Loucy (cell line): ENCODE measurements at regions not wholly inside any gene's neighbourhood (a gene's known extent, or its start where the extent isn't known, plus 50 kb on each side); places are given as distances from the start of the nearest gene placed in this dataset.

ENCODE experiments used
- H2AFZ ChIP-seq: fragments of 200-600 bp; sonication (generic); 2 replicates; pipeline ENCODE4 v1.6.0; 2016; ENCODE audit warnings: antibody characterized with exemption, mild to moderate bottlenecking, low read length, moderate library complexity
- H3F3A ChIP-seq: fragments of 200-600 bp; 2 replicates; pipeline ENCODE4 v1.6.0; 2016; ENCODE audit warnings: antibody characterized with exemption, low read depth, mild to moderate bottlenecking
- H3K27me3 ChIP-seq: fragments of 200-600 bp; sonication (generic); 2 replicates; pipeline ENCODE4 v1.6.1; 2014; ENCODE audit warnings: low read length, mild to moderate bottlenecking; ENCODE audit not compliant: insufficient read depth, poor library complexity, severe bottlenecking
- H3K36me3 ChIP-seq: fragments of 200-600 bp; sonication (generic); 2 replicates; pipeline ENCODE4 v1.6.1; 2016; ENCODE audit warnings: low read length; ENCODE audit not compliant: insufficient read depth
- H3K4me1 ChIP-seq: fragments of 200-600 bp; sonication (generic); 2 replicates; pipeline ENCODE4 v1.5.1; 2014; ENCODE audit warnings: low read length, mild to moderate bottlenecking; ENCODE audit not compliant: insufficient read depth, poor library complexity, severe bottlenecking
- H3K4me2 ChIP-seq: fragments of 200-600 bp; sonication (generic); 2 replicates; pipeline ENCODE4 v1.6.0; 2014; ENCODE audit warnings: antibody characterized with exemption, low read length, low read depth, mild to moderate bottlenecking; ENCODE audit not compliant: poor library complexity, severe bottlenecking
- H3K4me3 ChIP-seq: fragments of 200-600 bp; sonication (generic); 2 replicates; pipeline ENCODE4 v1.5.1; 2014; ENCODE audit warnings: low read length, mild to moderate bottlenecking, mixed read lengths; ENCODE audit not compliant: poor library complexity, severe bottlenecking
- H3K79me2 ChIP-seq: fragments of 200-600 bp; sonication (generic); 2 replicates; pipeline ENCODE4 v1.6.1; 2014; ENCODE audit warnings: low read length; ENCODE audit not compliant: insufficient read depth
- H3K9ac ChIP-seq: fragments of 200-600 bp; sonication (generic); 2 replicates; pipeline ENCODE4 v1.6.0; 2014; ENCODE audit warnings: mild to moderate bottlenecking, low read depth, low read length, moderate library complexity; ENCODE audit not compliant: poor library complexity, severe bottlenecking
- H3K9me2 ChIP-seq: fragments of 200-600 bp; sonication (generic); replicated peaks from 2 replicates; pipeline ENCODE4 v1.6.1; 2016; ENCODE audit warnings: low read depth, low read length, mixed read lengths
- H3K9me3 ChIP-seq: fragments of 200-600 bp; sonication (generic); 2 replicates; pipeline ENCODE4 v1.6.1; 2014; ENCODE audit warnings: mild to moderate bottlenecking, antibody characterized with exemption, low read length, low read depth; ENCODE audit not compliant: insufficient read depth
- H4K20me1 ChIP-seq: fragments of 200-600 bp; sonication (generic); 2 replicates; pipeline ENCODE4 v1.6.0; 2014; ENCODE audit warnings: antibody characterized with exemption, low read length, mild to moderate bottlenecking; ENCODE audit not compliant: insufficient read depth, poor library complexity, severe bottlenecking
- CTCF ChIP-seq: fragments of 200-600 bp; sonication (generic); conservative IDR thresholded peaks from 2 replicates; pipeline ENCODE4 v1.5.1; 2014; ENCODE audit warnings: mild to moderate bottlenecking, antibody characterized with exemption, low read length
- EZH2phosphoT487 ChIP-seq: fragments of 200-600 bp; IDR thresholded peaks from 2 replicates; pipeline ENCODE4 v1.6.1; 2018; ENCODE audit warnings: antibody characterized with exemption, mild to moderate bottlenecking, moderate library complexity, borderline replicate concordance

- no peak overlapping the region for H3K4me2 ChIP-seq
Observed at GRCh38 chr1:240018617-240019016, 73.1 kb upstream of the FMN2 start.

GRCh38 chr1:240019524-240019923 is 72.2 kb upstream of the FMN2 start:
- Histone ChIP-seq H3K36me3 (no peaks in the 10 kb centered on the region), H3K4me1 (no peaks in the 10 kb centered on the region), H3K79me2 (no peaks in the 10 kb centered on the region), H3K4me2 (no peak overlapping the region), H3K4me3 (no peak overlapping the region), H3K27me3 (no peaks in the 10 kb centered on the region), H4K20me1 (no peaks in the 10 kb centered on the region), H3K9me3 (no peaks in the 10 kb centered on the region), H3F3A (no peaks in the 10 kb centered on the region), H3K9ac (no peak overlapping the region), H2AFZ (no peak overlapping the region), H3K9me2 (no peaks in the 10 kb centered on the region)
- no peak for TF ChIP-seq EZH2phosphoT487
- TF ChIP-seq CTCF = no peak

More at GRCh38 chr1:240018617-240019016, 73.1 kb upstream of the FMN2 start:
- Histone ChIP-seq H2AFZ (no peak overlapping the region), H3K4me3 (no peak overlapping the region), H3K9me3 (no peaks in the 10 kb centered on the region), H4K20me1 (no peaks in the 10 kb centered on the region), H3K9ac (no peak overlapping the region), H3K4me1 (no peaks in the 10 kb centered on the region), H3K27me3 (no peaks in the 10 kb centered on the region), H3K36me3 (no peaks in the 10 kb centered on the region), H3K9me2 (no peaks in the 10 kb centered on the region), H3K79me2 (no peaks in the 10 kb centered on the region), H3F3A (no peaks in the 10 kb centered on the region)
- TF ChIP-seq EZH2phosphoT487 (no peak), CTCF (no peak)

- TF ChIP-seq EZH2phosphoT487 (no peak), CTCF (no peak)
- no peaks in the 10 kb centered on the region for H3K9me2 ChIP-seq
- H3K4me1 ChIP-seq = no peaks in the 10 kb centered on the region
- no peak overlapping the region for H3K9ac ChIP-seq
- H4K20me1 ChIP-seq = no peaks in the 10 kb centered on the region
- no peak overlapping the region for H3K4me2 ChIP-seq
- H3F3A ChIP-seq = no peaks in the 10 kb centered on the region
- no peaks in the 10 kb centered on the region for H3K27me3 ChIP-seq
- H3K36me3 ChIP-seq = no peaks in the 10 kb centered on the region
- no peak overlapping the region for H3K4me3 ChIP-seq
- no peak overlapping the region for H2AFZ ChIP-seq
- no peaks in the 10 kb centered on the region for H3K79me2 ChIP-seq
- no peaks in the 10 kb centered on the region for H3K9me3 ChIP-seq
Observed at GRCh38 chr1:240020871-240021270, 70.8 kb upstream of the FMN2 start.
